ENCODE measurements at regions not wholly inside any gene's neighbourhood (a gene's known extent, or its start where the extent isn't known, plus 50 kb on each side); places are given as distances from the start of the nearest gene placed in this dataset.
"Not testable (repeated sequence)": the region's sequence is repeated elsewhere in the genome, so short reads cannot be mapped to it uniquely, and the experiment has no call there.

DNA sequence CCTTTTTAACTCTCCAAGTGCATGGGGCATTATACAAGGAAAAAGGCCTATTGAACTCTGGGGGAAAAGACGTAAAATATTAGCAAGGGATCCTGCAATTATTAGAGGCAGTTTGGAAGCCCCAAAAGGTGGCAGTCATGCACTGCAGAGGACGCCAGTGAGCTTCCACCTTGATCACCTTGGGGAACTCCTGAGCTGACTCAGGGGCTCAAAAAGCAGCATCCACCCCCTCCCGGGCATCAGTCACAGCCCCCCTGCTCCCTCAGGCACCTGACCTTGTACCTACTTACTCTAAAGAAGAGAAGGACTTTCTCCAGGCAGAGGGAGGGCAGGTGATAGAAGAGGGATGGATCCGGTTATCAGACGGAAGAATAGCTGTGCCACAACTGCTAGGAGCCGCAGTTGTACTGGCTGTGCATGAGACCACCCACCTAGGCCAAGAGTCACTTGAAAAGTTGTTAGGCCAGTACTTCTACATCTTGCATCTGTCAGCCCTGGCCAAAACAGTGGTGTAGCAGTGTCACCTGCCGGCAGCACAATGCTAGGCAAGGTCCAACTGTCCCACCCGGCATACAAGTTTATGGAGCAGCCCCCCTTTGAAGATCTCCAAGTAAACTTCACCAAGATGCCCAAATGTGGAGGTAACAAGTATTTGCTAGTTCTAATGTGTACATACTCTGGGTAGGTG, 601.6 kb downstream of the UQCRFS1 start:
- TF ChIP-seq, protein P1, sequence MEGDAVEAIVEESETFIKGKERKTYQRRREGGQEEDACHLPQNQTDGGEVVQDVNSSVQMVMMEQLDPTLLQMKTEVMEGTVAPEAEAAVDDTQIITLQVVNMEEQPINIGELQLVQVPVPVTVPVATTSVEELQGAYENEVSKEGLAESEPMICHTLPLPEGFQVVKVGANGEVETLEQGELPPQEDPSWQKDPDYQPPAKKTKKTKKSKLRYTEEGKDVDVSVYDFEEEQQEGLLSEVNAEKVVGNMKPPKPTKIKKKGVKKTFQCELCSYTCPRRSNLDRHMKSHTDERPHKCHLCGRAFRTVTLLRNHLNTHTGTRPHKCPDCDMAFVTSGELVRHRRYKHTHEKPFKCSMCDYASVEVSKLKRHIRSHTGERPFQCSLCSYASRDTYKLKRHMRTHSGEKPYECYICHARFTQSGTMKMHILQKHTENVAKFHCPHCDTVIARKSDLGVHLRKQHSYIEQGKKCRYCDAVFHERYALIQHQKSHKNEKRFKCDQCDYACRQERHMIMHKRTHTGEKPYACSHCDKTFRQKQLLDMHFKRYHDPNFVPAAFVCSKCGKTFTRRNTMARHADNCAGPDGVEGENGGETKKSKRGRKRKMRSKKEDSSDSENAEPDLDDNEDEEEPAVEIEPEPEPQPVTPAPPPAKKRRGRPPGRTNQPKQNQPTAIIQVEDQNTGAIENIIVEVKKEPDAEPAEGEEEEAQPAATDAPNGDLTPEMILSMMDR (IDR thresholded peaks at IDR 0.05) = not testable (repeated sequence)
- not testable (repeated sequence) for TF ChIP-seq POLR2A (IDR thresholded peaks at IDR 0.05)

Data from sigmoid colon (tissue), 3 donors.